ENCODE measurements at regions not wholly inside any gene's neighbourhood (a gene's known extent, or its start where the extent isn't known, plus 50 kb on each side); places are given as distances from the start of the nearest gene placed in this dataset.
"Not testable (repeated sequence)": the region's sequence is repeated elsewhere in the genome, so short reads cannot be mapped to it uniquely, and the experiment has no call there.

DNA sequence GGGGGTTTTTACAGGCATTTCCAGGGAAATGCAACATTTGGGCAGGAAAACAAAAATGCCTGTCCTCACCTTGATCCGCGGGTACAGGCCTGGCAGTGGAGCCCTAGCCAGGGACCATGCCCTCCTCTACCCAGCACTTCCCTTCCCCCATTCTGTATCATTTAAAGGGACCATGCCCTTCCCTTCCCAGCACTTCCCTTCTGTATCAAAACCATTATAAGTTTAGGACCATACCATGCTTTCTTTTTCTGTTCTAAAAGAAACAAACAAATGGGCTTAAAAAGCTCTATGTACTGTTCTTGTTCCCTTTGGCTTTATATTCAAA lies 166.9 kb upstream of the ZNF608 start:
- Histone ChIP-seq H3K4me1 (peaks cover 7% of the 10 kb centered on the region), H3K4me2 (no peak overlapping the region), H3K27ac (no peak overlapping the region), H3K4me3 (no peak overlapping the region), H3K9me3 (no peaks in the 10 kb centered on the region)
- ATAC-seq (no peak), FAIRE-seq (no peak), DNase-seq (ENCODE audit: low read depth in 1 of 2, low spot score in 1 of 2) (no peak)
- CTCF ChIA-PET = no interaction called here
- TF ChIP-seq NFE2L2 (conservative IDR thresholded peaks at IDR 0.05; ENCODE audit: low read length) (no peak), BHLHE40 (IDR thresholded peaks at IDR 0.05; ENCODE audit: low read depth, low read length) (no peak), KDM5A (IDR thresholded peaks at IDR 0.05) (no peak), RFX5 (IDR thresholded peaks at IDR 0.05) (no peak), SREBF2 (IDR thresholded peaks at IDR 0.05) (no peak), NPAS2 (CRISPR knock-in tag; IDR thresholded peaks at IDR 0.05; ENCODE audit: borderline replicate concordance) (no peak), CHD2 (IDR thresholded peaks at IDR 0.05; ENCODE audit: low read length, partially characterized antibody) (no peak), CHD4 (IDR thresholded peaks at IDR 0.05; ENCODE audit: borderline replicate concordance) (no peak), KDM1A (IDR thresholded peaks at IDR 0.05; ENCODE audit: low read depth) (no peak)
- TF ChIP-seq, protein P1, sequence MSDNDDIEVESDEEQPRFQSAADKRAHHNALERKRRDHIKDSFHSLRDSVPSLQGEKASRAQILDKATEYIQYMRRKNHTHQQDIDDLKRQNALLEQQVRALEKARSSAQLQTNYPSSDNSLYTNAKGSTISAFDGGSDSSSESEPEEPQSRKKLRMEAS (IDR thresholded peaks at IDR 0.05) = no peak
- TF ChIP-seq, protein P2, sequence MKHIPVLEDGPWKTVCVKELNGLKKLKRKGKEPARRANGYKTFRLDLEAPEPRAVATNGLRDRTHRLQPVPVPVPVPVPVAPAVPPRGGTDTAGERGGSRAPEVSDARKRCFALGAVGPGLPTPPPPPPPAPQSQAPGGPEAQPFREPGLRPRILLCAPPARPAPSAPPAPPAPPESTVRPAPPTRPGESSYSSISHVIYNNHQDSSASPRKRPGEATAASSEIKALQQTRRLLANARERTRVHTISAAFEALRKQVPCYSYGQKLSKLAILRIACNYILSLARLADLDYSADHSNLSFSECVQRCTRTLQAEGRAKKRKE (CRISPR knock-in tag; IDR thresholded peaks at IDR 0.05; ENCODE audit: low read depth) = no peak
- TF ChIP-seq, protein P3, sequence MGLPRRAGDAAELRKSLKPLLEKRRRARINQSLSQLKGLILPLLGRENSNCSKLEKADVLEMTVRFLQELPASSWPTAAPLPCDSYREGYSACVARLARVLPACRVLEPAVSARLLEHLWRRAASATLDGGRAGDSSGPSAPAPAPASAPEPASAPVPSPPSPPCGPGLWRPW (IDR thresholded peaks at IDR 0.05) = no peak
- TF ChIP-seq, protein P4, sequence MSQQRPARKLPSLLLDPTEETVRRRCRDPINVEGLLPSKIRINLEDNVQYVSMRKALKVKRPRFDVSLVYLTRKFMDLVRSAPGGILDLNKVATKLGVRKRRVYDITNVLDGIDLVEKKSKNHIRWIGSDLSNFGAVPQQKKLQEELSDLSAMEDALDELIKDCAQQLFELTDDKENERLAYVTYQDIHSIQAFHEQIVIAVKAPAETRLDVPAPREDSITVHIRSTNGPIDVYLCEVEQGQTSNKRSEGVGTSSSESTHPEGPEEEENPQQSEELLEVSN (IDR thresholded peaks at IDR 0.05; ENCODE audit: borderline replicate concordance, low read depth) = no peak
- 86% methylated on average over 2 of the region's 2 CpGs for WGBS (ENCODE audit: missing lambda C conversion rate)
- POLR2A ChIA-PET = no interaction called here

DNA sequence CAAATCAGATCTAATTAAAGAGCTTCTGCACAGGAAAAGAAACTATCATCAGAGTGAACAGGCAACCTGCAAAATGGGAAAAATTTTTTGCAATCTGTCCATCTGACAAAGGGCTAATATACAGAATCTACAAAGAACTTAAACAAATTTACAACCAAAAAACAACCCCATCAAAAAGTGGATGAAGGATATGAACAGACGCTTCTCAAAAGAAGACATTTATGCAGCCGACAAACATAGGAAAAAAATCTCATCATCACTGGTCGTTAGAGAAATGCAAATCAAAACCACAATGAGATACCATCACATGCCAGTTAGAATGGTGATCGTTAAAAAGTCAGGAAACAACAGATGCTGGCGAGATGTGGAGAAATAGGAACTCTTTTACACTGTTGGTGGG lies 169.9 kb upstream of the ZNF608 start:
- WGBS (ENCODE audit: missing lambda C conversion rate) = 48% methylated on average over 5 of the region's 5 CpGs
- CTCF ChIA-PET = interaction anchor here (1.5 kb wide), 1 partner anchor 45 kb away, joined by 3 read pairs; no protein-coding TSS in a partner anchor

DNA sequence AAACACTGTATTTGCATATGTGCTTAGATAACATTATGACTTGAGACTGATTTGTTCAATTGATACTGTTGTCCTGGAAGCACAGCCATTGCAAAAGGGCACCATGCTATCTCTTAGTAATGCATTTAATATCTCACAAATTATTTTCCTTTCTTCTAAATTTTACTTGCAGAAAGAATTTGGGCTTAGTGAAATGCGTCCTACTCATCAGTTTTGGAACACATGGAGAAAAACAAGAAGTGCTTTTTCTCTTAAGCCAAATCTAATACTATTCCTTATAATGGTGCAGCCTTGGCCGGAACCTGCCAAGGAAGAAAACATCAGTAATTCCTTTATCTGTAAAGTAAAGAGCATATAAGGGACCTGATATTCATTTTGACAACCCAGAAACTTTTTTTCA lies 172.2 kb upstream of the ZNF608 start:
- 90% methylated on average over 2 of the region's 2 CpGs for WGBS (ENCODE audit: missing lambda C conversion rate)
- ChIA-PET CTCF (no interaction called here), POLR2A (no interaction called here)
- Histone ChIP-seq H3K4me2 (no peak overlapping the region), H3K4me1 (0 out of 3 replicates have a peak, but pooled peaks cover 3% of the 10 kb centered on the region), H3K27ac (no peak overlapping the region), H3K9me3 (no peaks in the 10 kb centered on the region), H3K4me3 (no peak overlapping the region)
- ATAC-seq (no peak), DNase-seq (ENCODE audit: low read depth in 1 of 2, low spot score in 1 of 2) (no peak), FAIRE-seq (no peak)
- TF ChIP-seq ZSCAN20 (CRISPR knock-in tag; IDR thresholded peaks at IDR 0.05) (no peak), JUN (IDR thresholded peaks at IDR 0.05) (no peak), SMC3 (IDR thresholded peaks at IDR 0.05) (no peak), MAFK (IDR thresholded peaks at IDR 0.05; ENCODE audit: partially characterized antibody) (no peak), ZNF302 (CRISPR knock-in tag; IDR thresholded peaks at IDR 0.05) (no peak), HEYL (CRISPR knock-in tag; IDR thresholded peaks at IDR 0.05) (no peak), RARB (CRISPR knock-in tag; IDR thresholded peaks at IDR 0.05) (no peak)
- TF ChIP-seq, protein P5, sequence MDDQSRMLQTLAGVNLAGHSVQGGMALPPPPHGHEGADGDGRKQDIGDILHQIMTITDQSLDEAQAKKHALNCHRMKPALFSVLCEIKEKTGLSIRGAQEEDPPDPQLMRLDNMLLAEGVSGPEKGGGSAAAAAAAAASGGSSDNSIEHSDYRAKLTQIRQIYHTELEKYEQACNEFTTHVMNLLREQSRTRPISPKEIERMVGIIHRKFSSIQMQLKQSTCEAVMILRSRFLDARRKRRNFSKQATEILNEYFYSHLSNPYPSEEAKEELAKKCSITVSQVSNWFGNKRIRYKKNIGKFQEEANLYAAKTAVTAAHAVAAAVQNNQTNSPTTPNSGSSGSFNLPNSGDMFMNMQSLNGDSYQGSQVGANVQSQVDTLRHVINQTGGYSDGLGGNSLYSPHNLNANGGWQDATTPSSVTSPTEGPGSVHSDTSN (IDR thresholded peaks at IDR 0.05) = no peak

More for the DNA sequence above, 169.9 kb upstream of the ZNF608 start:
- H3K27ac ChIP-seq; H3K9me3 ChIP-seq; POLR2A ChIA-PET; H3K4me1 ChIP-seq; H3K4me2 ChIP-seq; ATAC-seq; FAIRE-seq; H3K4me3 ChIP-seq; DNase-seq (ENCODE audit: low read depth in 1 of 2, low spot score in 1 of 2): not testable (repeated sequence)
